Stimulated activated CD4-positive, alpha-beta T cell treated with anti-CD3 and anti-CD28 coated beads, Interleukin-2, amount 100 ng/mL, for 24 hours (primary cell): ENCODE measurements at regions not wholly inside any gene's neighbourhood (a gene's known extent, or its start where the extent isn't known, plus 50 kb on each side); places are given as distances from the start of the nearest gene placed in this dataset.

Source experiments
- DNase-seq, 2 donors: peaks; one replicate each; pipeline ENCODE4 v3.0.0-alpha.2; 2020

- DNase-seq: no peak
Observed at GRCh38 chrX:13902406-13902805, 85.5 kb upstream of the GPM6B start.

GRCh38 chrX:13901354-13901753, 84.5 kb upstream of the GPM6B start:
- no peak for DNase-seq

GRCh38 chrX:13900351-13900750, 83.5 kb upstream of the GPM6B start:
- DNase-seq: no peak

- DNase-seq: no peak
Observed at GRCh38 chrX:13899607-13900006, 82.7 kb upstream of the GPM6B start.

GRCh38 chrX:13898603-13899002, 81.7 kb upstream of the GPM6B start:
- no peak for DNase-seq

- no peak for DNase-seq
Observed at GRCh38 chrX:13898083-13898482, 81.2 kb upstream of the GPM6B start.

- no peak for DNase-seq
Observed at GRCh38 chrX:13897566-13897965, 80.7 kb upstream of the GPM6B start.

- no peak for DNase-seq
Observed at GRCh38 chrX:13894888-13895565, 78.1 kb upstream of the GPM6B start.

- no peak for DNase-seq
Observed at GRCh38 chrX:13893826-13894225, 76.9 kb upstream of the GPM6B start.

- DNase-seq: no peak
Observed at GRCh38 chrX:13892856-13893255, 76.0 kb upstream of the GPM6B start.

- no peak for DNase-seq
Observed at GRCh38 chrX:13891377-13892140, 74.7 kb upstream of the GPM6B start.

GRCh38 chrX:13890806-13891205, 73.9 kb upstream of the GPM6B start:
- DNase-seq: no peak

GRCh38 chrX:13888284-13888683, 71.4 kb upstream of the GPM6B start:
- DNase-seq: no peak

- DNase-seq: no peak
Observed at GRCh38 chrX:13885591-13885990, 68.7 kb upstream of the GPM6B start.

- DNase-seq: no peak
Observed at GRCh38 chrX:13876652-13877051, 59.8 kb upstream of the GPM6B start.

- DNase-seq: no peak
Observed at GRCh38 chrX:13875572-13875971, 58.7 kb upstream of the GPM6B start.

GRCh38 chrX:13868591-13868990, 51.7 kb upstream of the GPM6B start:
- no peak for DNase-seq
